ENCODE measurements at regions not wholly inside any gene's neighbourhood (a gene's known extent, or its start where the extent isn't known, plus 50 kb on each side); places are given as distances from the start of the nearest gene placed in this dataset.

DNA sequence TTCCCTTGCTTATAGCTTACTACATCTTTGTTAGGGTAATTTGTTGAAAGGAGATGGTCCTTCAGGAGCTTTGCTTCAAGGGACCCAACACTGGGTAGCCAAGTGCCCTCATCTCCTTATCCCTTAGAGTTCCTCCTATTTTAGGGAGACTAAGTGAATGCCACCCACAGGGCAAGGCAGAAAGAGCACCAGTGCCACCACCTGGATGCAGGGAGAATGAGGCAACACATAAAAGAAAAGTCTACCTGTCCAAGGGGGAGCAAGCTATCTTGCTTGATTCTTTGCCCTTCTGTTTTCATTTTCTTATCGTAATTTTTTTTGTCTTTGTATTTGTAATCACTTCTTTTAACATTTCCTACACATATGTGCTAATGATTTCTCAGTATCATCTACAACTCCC lies 205.5 kb downstream of the NPR3 start:
- TF ChIP-seq, protein P1, sequence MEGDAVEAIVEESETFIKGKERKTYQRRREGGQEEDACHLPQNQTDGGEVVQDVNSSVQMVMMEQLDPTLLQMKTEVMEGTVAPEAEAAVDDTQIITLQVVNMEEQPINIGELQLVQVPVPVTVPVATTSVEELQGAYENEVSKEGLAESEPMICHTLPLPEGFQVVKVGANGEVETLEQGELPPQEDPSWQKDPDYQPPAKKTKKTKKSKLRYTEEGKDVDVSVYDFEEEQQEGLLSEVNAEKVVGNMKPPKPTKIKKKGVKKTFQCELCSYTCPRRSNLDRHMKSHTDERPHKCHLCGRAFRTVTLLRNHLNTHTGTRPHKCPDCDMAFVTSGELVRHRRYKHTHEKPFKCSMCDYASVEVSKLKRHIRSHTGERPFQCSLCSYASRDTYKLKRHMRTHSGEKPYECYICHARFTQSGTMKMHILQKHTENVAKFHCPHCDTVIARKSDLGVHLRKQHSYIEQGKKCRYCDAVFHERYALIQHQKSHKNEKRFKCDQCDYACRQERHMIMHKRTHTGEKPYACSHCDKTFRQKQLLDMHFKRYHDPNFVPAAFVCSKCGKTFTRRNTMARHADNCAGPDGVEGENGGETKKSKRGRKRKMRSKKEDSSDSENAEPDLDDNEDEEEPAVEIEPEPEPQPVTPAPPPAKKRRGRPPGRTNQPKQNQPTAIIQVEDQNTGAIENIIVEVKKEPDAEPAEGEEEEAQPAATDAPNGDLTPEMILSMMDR (IDR thresholded peaks at IDR 0.05; ENCODE audit: extremely low read depth in 1 of 2, insufficient read depth in 1 of 2, low read depth in 1 of 2, low read length in 2 of 2), result no peak
- TF ChIP-seq POLR2A (IDR thresholded peaks at IDR 0.05; ENCODE audit: low read depth, low read length) (no peak), EZH2 (IDR thresholded peaks at IDR 0.05; ENCODE audit: borderline replicate concordance, low read depth, low read length, severe bottlenecking) (no peak), MYC (IDR thresholded peaks at IDR 0.05; ENCODE audit: low read depth, low read length) (no peak), GATA2 (IDR thresholded peaks at IDR 0.05; ENCODE audit: insufficient read depth, insufficient read length, low read depth, low read length) (no peak)
- TF ChIP-seq, protein P2, sequence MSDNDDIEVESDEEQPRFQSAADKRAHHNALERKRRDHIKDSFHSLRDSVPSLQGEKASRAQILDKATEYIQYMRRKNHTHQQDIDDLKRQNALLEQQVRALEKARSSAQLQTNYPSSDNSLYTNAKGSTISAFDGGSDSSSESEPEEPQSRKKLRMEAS (IDR thresholded peaks at IDR 0.05; ENCODE audit: insufficient read depth, insufficient read length), result no peak

Measured in endothelial cell of umbilical vein (primary cell).